ENCODE measurements at regions not wholly inside any gene's neighbourhood (a gene's known extent, or its start where the extent isn't known, plus 50 kb on each side); places are given as distances from the start of the nearest gene placed in this dataset.

DNA sequence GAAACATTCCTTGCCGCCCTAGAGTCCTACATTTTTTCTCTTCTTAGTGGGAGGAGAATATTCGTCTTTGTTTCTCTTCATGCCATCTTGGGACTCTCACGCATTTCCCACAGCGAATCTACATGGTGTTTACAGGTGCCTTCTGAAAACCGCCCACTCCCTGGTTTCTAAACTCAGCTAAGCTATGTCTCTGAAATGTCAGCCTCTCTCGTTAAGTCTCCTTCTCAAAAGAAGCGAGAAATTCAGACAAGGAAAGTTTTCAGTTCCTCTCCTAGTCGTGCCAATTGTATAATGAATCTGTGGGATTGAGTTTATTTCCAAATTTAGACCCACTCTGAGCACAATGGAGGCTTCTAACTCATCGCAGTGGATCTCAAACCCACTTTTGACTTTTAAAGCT, 186.8 kb upstream of the NFIB start:
- TF ChIP-seq EP300 (IDR thresholded peaks at IDR 0.05) = no peak
- TF ChIP-seq, protein P1, sequence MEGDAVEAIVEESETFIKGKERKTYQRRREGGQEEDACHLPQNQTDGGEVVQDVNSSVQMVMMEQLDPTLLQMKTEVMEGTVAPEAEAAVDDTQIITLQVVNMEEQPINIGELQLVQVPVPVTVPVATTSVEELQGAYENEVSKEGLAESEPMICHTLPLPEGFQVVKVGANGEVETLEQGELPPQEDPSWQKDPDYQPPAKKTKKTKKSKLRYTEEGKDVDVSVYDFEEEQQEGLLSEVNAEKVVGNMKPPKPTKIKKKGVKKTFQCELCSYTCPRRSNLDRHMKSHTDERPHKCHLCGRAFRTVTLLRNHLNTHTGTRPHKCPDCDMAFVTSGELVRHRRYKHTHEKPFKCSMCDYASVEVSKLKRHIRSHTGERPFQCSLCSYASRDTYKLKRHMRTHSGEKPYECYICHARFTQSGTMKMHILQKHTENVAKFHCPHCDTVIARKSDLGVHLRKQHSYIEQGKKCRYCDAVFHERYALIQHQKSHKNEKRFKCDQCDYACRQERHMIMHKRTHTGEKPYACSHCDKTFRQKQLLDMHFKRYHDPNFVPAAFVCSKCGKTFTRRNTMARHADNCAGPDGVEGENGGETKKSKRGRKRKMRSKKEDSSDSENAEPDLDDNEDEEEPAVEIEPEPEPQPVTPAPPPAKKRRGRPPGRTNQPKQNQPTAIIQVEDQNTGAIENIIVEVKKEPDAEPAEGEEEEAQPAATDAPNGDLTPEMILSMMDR (IDR thresholded peaks at IDR 0.05) = no peak
